Activated CD4-positive, CD25-positive, alpha-beta regulatory T cell treated with anti-CD3 and anti-CD28 coated beads, Interleukin-2, amount 50 U/mL, for 16 hours (primary cell): ENCODE measurements at regions not wholly inside any gene's neighbourhood (a gene's known extent, or its start where the extent isn't known, plus 50 kb on each side); places are given as distances from the start of the nearest gene placed in this dataset.

ENCODE experiments used
- DNase-seq: peaks from one replicate; pipeline ENCODE4 v3.0.0-alpha.2; 2020; ENCODE audit warnings: low read depth, low spot score

DNA sequence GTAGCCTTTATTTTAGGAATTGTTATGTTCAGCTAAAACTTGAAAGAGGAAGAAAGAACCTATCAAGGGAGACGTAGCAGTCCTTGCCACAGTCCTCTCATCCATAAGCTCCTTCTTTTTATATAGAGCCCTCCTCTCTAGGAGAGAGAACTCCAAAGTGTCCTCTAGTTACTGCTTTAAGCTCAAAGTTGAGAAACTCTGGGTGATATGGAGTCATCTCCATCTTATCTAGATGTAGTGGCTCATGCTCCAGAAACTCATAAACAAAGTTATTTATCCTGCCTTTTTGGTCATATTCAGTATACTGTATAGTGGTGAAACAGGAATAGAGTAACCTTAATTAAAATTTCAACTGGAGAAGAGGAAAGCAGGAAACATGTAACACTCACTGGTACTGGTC lies 90.4 kb upstream of the ATF7IP start:
- DNase-seq: no peak

DNA sequence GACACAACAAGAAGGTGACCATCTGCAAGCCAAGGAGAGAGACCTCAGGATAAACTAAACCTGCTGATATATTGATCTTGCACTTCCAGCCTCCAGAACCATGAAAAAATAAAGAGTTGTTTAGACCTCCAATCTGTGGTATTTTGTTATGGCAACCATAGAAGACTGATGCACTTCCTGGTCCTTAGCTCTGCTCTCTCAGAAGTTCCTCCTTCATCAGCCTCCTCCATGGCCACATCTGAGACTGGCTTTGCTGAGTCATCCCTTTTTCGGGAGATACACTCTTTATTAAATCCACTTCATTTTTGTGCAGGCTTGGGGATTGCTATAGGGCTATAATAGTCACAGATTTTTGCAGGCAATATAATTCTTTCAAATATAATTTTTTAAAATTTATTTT lies 89.6 kb upstream of the ATF7IP start:
- no peak for DNase-seq

DNA sequence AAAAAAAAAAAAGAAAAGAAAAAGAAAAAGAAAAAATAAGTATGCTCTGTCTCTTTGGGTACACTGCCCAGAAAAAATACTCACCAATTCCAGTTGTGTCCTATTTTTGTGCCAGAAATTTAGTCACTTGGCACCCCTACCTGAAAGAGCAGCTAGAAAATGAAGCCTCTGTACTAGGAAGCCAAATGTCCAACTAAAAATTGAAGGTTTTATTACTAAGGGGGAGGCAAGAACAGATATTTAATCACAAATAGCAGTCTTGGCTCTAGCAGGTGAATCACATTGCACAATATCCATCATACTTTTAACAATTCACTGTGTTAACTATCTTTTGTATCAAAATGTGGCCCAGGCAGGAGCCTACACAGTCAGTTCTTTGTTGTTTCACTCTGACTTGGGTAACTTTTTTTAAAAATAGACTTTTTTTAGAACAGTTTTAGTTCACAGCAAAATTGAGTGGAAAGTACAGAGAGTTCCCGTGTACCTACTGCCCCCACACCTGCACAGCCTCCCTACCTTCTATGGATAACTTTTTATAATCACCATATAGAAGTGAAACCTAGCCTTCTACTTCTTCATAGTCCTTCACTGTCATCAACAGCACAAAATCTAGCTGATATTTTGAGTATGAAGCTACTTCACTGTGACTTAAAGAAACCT lies 87.1 kb upstream of the ATF7IP start:
- no peak for DNase-seq

- DNase-seq: no peak
Observed at GRCh38 chr12:14279845-14280244, 85.6 kb upstream of the ATF7IP start.

DNA sequence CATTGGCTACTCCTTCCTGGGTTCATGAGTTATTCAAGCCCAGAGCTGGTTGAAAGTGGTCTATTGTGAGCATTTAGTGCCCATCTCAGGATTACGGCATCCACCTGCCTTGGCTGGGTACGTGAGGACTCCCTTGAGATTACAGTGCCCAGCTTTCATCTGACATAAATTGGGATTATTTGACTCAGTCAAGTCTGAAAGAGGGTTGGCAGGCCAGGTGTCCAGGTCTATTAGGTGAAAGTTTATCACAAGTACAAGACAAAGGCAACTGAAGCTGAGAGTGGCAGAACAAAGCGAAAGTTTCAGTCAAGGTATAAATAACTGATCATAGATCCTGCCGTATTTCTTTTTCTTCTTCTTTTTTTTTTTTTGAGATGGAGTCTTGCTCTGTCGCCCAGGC lies 84.6 kb upstream of the ATF7IP start:
- no peak for DNase-seq

GRCh38 chr12:14281539-14281938 lies 83.9 kb upstream of the ATF7IP start:
- no peak for DNase-seq

DNA sequence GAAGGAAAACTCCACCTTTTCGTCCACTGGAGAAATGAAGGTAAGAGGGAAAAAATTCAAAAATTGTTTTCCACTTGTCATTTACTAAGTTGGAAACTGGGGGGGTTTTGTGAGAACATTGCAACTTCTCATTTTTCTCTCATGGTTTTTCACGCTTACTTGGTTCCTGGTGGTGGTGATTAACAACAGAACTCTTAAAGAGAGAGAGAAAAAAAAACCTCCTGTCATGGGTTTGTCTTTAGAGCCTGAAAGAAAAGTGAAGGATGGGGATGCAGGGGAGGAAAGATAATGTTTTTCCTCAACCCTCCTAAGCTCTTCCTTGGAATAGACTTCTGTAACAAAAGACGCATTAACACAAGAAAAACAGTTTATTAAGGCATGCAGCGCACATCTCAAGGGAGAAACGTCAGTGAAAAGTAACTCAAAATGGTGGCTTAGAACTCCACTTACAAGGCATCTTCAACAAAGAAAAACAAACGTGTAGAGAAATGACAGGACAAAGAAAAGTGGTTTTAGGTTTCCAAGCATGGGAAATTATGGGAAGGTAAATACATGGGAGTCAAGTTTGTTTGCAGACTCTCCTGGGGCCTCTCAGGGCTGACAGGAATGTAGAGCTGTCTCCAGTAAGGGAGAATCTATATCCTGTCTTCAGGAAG lies 81.9 kb upstream of the ATF7IP start:
- no peak for DNase-seq

GRCh38 chr12:14284184-14284722 lies 81.2 kb upstream of the ATF7IP start:
- no peak for DNase-seq

- no peak for DNase-seq
Observed at GRCh38 chr12:14289601-14290000, 75.9 kb upstream of the ATF7IP start.

DNA sequence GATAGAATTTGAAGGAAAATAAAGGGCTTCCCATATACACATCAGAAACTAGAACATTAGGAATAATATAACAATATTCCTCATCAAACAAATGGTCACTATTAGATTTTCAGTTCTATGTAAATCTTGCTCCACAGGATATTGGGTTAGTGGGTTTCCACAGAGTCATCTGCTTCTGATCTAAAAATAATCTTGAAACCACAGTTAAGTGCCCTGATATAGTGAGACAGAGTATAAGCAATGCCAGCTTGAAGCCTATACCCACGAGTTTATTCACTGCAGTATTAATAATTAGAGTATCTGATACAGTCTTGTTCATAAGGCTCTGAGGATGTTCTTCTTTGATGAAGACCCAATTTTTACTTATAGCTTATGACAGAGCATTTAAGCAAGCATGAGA lies 74.5 kb upstream of the ATF7IP start:
- no peak for DNase-seq

DNA sequence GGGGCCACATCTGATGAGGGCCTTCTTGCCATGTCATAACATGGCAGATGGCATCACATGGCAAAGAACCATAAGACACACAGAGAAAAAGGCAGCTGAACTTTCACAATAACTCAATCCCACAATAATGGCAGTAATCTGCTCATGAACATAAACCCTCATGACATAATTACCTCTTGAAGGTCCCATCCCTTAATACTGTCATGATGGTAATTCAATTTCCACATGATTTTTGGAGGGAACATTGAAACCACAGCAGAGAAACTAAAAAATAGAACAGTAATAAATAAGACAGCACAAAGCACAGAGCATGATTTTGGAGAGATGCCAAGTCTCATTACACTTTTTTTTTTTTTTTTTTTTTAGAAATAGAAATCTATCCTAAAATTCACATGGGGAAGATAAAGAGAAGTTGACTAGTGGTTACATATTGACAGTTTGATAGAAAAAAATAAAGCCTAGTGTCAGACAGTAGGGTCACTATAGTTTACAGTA lies 61.8 kb upstream of the ATF7IP start:
- DNase-seq: no peak

DNA sequence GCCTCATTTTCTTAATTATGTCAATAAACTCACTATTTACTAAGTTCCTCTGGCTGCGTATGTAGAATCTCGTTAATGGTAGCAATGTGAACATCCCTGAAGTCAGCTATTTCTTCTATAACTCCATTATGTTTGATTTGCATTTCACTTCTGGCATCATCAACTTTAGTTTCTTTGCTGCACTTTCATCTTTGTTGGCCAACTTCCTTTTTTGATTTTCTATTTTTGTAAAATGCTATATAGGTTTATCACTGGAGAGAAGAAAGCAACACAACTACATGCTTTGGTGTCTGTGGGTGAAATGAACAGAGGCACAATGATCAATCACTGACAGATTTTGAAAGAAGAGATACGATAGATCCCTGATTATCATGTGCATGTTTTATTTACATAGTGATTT lies 58.5 kb upstream of the ATF7IP start:
- no peak for DNase-seq

DNA sequence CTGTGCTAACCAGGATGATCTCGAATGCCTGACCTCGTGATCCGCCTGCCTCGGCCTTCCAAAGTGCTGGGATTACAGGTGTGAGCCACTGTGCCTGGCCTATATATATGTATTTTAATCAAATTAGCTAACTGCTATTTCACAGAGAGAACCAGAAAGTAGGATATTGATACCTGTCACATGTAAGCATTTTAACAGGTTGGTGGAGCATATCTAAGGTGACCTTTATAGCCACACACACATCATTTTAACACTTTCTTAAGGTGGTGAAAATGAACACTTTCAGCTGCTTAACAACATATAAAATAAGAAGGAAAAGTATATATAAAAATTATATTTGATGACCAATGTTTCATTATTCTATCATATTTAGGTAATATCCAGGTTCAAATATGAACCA lies 57.0 kb upstream of the ATF7IP start:
- no peak for DNase-seq

DNA sequence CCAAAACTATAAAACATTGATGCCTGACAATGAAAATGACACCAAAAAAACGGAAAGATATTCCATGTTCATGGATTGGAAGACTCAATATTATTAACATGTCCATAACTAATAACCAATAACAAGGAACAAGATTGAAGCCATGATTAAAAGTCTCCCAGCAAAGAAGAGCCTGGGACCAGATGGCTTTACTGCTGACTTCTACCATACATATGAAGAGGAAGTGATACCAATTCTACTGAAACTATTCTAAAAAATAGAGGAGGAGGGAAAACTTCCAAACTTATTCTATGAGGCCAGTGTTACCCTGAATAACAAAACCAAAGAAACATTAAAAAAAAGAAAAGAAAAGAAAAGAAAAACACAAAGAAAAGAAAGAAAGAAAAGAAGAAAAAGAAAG lies 54.6 kb upstream of the ATF7IP start:
- no peak for DNase-seq

DNA sequence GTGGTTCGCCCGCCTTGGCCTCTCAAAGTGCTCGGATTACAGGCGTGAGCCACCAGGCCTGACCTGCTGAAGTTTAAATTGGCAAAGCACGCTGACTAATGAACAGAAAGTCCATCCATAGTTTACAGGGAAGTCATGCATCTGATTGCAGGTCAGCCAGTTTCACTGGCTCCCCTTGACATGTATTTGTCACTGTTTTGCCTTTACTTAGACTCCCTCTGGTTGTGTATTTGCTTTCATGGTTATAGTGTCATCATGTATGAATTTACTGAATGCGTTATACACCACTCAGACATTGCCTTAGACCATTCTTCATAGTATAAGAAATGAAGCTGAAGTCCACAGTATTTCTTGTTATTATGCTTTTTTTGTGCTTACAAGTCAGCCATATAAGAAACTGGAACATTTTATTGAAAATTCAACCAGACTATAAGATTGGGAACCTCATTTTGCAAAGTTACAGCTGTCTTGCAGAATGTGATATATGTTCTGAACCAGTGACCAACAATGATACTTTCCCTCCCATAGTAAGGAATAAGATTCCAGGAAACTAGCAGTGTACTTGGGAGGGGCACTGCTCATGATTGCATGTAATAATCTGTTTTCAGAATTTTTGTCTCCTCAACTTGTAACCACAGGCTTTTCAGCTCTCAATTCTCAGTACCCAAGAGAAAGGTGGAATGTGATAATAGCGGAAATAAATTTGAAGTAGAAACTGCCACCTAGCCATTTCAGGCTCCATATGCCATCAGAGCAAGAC lies 51.9 kb upstream of the ATF7IP start:
- DNase-seq: no peak

- DNase-seq: no peak
Observed at GRCh38 chr12:14314801-14315200, 50.7 kb upstream of the ATF7IP start.

DNA sequence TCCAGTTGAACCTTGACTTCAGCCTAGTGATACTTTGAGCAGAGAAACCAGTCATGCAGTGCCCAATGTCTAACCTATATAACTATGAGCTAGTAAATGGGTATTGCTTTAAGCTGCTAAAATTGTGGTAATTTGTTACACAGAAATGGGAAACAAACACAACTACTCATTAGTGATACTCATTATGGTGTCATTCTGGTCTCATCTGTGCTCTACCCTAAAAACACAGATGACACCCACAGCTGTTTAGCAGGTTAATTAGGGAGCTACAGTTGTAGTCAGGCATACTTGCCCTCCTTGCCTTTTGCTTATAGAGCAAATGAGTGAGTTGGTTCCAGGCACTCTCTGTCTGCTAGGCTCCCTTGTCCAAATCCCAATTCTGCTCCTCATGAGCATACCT lies 50.0 kb upstream of the ATF7IP start:
- no peak for DNase-seq
